ENCODE measurements at regions not wholly inside any gene's neighbourhood (a gene's known extent, or its start where the extent isn't known, plus 50 kb on each side); places are given as distances from the start of the nearest gene placed in this dataset.

DNA sequence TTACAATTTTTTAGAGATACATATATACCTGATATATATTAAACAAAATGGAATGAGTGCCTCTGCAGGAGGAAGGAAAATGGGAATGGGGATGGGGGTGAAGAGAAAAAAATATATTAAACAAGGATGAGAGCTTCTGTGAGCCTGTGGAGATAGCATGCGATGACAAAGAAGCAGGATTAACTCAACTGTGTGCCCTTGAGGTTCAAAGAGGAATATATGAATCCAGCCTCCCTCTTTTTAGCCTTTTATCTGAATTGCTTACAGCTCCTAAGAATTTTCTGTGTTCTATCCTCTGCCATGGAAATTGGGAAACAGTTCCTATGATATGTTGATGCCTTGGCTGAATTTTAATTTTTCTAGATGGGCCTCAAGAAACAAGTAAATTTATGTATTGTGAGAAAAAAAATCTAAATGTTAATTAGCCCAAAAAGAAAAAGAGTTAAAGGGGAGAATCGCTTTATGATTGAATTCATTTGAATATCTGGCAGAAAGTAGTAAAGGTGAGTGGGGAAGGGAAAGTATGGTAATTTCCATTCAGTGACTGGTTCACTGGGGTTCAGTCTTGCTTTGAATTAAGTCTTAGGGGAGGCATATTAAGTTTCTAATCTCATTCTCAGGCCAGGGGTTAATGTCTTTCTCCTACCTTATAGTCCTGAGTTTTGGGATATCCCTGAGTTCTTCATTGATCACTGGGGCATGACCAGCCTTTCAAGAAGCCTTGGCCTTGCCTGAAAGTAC, 106.3 kb upstream of the HMCN1 start:
- Mint-ChIP-seq H3K27me3 (ENCODE audit: low read depth) (no peaks in the 10 kb centered on the region), H3K36me3 (ENCODE audit: low read depth) (peaks cover 8% of the 10 kb centered on the region), H3K4me1 (ENCODE audit: low read depth) (peaks cover 10% of the 10 kb centered on the region), H3K27ac (no peak overlapping the region), H3K4me3 (no peak overlapping the region), H3K9me3 (peaks cover 10% of the 10 kb centered on the region)

DNA sequence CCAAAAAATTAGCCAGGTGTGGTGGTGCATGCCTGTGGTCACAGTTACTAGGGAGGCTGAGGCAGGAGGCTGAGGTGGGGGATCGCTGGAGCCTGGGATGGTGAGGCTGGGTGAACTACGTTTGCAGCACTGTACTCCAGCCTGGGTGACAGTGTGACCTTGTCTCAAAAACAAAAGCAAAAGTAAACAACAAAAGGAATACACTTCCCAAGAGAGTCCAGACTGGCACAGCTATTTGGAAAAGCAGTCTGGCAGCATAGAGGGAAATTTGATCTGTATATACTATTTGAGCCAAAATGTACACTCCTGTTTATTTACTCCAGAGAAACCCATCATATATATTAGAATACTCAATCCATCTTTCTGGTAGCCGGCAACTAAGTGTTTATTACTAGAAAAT, 107.0 kb upstream of the HMCN1 start:
- no peak overlapping the region for H3K27ac Mint-ChIP-seq

DNA sequence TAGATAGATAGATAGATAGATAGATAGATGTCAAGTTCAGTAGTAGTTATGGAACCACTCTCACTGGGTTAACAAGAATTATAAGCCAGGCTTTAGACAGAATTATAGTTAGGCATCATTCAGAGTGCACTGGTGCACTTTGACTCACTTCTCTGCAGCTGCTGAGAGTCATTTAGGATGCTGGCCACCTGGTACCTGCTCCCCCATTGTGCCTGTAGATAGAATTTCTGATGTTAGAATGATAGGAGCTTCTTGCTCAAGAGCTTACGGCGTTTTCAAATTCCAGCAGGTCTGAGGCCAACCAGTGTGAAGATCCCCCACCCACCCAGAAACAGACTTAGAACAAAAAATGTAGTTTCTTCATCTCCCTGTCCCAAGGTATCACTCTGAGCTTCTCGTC, 107.8 kb upstream of the HMCN1 start:
- Mint-ChIP-seq H3K4me1 (ENCODE audit: low read depth) (peaks cover 10% of the 10 kb centered on the region), H3K27ac (no peak overlapping the region), H3K36me3 (ENCODE audit: low read depth) (peaks cover 8% of the 10 kb centered on the region), H3K9me3 (peaks cover 23% of the 10 kb centered on the region), H3K4me3 (no peak overlapping the region), H3K27me3 (ENCODE audit: low read depth) (no peaks in the 10 kb centered on the region)

More for the DNA sequence above, 107.0 kb upstream of the HMCN1 start:
- Mint-ChIP-seq H3K4me3 (no peak overlapping the region), H3K4me1 (ENCODE audit: low read depth) (peaks cover 10% of the 10 kb centered on the region), H3K9me3 (peaks cover 14% of the 10 kb centered on the region), H3K27me3 (ENCODE audit: low read depth) (no peaks in the 10 kb centered on the region), H3K36me3 (ENCODE audit: low read depth) (peaks cover 8% of the 10 kb centered on the region)

DNA sequence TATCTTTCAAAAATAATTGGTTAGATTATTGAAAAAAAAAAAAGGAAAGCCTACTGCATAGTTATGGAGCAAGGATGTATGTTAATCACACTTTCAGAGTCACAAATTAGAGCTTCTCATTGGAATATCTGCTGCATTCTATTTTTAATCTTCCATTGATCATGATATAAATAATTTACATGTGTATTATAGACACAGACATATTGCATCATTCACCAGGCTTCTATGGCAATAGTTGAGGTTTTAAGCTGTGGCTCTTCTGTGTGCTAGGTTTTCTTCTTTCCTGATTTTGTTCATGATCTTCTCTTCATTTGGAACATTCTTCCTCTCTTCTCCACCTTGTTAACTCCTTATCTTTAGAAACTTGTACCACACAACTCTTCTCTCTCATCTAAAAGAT, 123.2 kb upstream of the HMCN1 start:
- Mint-ChIP-seq H3K36me3 (ENCODE audit: low read depth) (peaks cover 4% of the 10 kb centered on the region), H3K4me3 (no peak overlapping the region), H3K4me1 (ENCODE audit: low read depth) (peaks cover 4% of the 10 kb centered on the region), H3K27ac (no peak overlapping the region), H3K27me3 (ENCODE audit: low read depth) (peaks cover 3% of the 10 kb centered on the region), H3K9me3 (peaks cover 22% of the 10 kb centered on the region)

DNA sequence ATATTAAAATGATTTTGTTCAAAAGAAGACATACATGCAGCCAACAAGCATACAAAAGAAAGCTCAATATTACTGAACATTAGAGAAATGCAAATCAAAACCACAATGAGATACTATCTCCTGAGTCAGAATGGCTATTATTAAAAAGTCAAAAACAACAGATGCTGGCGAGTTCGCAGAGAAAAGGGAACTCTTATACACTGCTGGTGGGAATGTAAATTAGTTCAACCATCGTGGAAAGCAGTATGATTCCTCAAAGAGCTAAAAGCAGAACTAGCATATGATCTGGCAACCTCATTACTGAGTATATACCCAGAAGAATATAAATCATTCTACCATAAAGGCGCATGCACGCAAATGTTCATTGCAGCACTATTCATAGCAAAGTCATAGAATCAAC, 126.0 kb upstream of the HMCN1 start:
- no peak overlapping the region for H3K27ac Mint-ChIP-seq
- peaks cover 2% of the 10 kb centered on the region for H3K36me3 Mint-ChIP-seq (ENCODE audit: low read depth)
- H3K9me3 Mint-ChIP-seq: peaks cover 9% of the 10 kb centered on the region
- H3K27me3 Mint-ChIP-seq (ENCODE audit: low read depth): peaks cover 3% of the 10 kb centered on the region
- H3K4me3 Mint-ChIP-seq: no peak overlapping the region
- H3K4me1 Mint-ChIP-seq (ENCODE audit: low read depth): peaks cover 4% of the 10 kb centered on the region

DNA sequence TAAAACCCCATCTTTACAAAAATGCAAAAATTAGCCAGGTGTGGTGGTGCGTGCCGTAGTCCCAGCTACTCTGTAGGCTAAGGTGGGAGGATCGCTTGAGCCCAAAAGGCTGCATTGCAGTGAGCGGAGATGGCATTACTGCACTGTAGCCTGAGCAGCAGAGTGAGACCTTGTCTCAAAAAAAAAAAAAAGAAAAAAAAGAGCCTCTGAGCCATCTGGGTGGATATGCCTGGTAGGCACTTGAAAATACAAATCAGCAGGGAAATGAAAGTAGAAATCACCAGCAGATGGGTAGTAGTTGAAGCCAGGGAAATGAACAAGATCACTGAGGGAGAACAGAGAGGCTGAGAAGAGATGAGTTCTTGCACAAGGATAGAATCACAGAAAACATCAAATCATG, 131.0 kb upstream of the HMCN1 start:
- H3K4me3 Mint-ChIP-seq: no peak overlapping the region
- no peaks in the 10 kb centered on the region for H3K4me1 Mint-ChIP-seq (ENCODE audit: low read depth)
- no peaks in the 10 kb centered on the region for H3K9me3 Mint-ChIP-seq
- no peaks in the 10 kb centered on the region for H3K36me3 Mint-ChIP-seq (ENCODE audit: low read depth)
- H3K27me3 Mint-ChIP-seq (ENCODE audit: low read depth): no peaks in the 10 kb centered on the region
- no peak overlapping the region for H3K27ac Mint-ChIP-seq

DNA sequence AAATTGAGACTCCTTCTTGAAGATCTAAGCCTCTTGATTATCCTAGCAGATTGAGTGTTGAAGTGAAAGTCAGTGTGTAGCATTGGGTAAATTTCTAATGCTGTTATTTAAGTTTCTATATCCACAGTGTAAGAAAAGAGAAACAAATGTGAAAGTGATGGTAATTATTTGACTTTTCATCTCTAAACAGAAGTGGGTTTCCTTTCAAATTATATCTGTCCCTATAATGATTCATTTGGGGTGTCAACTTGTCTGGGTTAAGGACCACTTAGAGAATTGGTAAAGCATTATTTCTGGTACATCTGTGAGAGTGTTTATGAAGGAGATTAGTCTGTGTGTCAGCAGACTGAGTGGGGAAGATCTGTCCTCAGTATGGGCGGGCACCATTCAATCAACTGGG, 133.0 kb upstream of the HMCN1 start:
- no peak overlapping the region for H3K27ac Mint-ChIP-seq

DNA sequence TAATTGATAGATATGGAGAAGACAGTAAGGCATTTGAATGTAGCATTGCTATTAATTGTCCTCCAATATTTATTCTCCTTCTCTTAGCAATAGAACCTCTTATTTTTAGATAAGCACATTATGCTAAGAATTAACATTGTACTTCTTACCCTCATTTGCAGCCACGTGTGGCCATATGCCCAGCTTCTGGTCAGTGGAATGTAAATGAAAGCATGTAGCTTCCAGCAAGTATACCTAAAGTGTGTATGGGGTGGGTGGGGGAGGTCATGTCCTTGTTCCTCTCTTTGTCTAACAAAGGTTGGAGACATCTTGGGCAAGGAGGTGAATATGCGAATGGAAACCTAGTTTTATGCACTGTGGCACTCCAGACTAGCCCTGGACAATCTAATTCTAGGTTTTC, 133.6 kb upstream of the HMCN1 start:
- Mint-ChIP-seq H3K4me1 (ENCODE audit: low read depth) (peaks cover 5% of the 10 kb centered on the region), H3K36me3 (ENCODE audit: low read depth) (no peaks in the 10 kb centered on the region), H3K27me3 (ENCODE audit: low read depth) (no peaks in the 10 kb centered on the region), H3K4me3 (no peak overlapping the region), H3K9me3 (no peaks in the 10 kb centered on the region), H3K27ac (no peak overlapping the region)

More for the DNA sequence above, 133.0 kb upstream of the HMCN1 start:
- no peaks in the 10 kb centered on the region for H3K9me3 Mint-ChIP-seq
- H3K4me1 Mint-ChIP-seq (ENCODE audit: low read depth): no peaks in the 10 kb centered on the region
- H3K36me3 Mint-ChIP-seq (ENCODE audit: low read depth): no peaks in the 10 kb centered on the region
- no peak overlapping the region for H3K4me3 Mint-ChIP-seq
- no peaks in the 10 kb centered on the region for H3K27me3 Mint-ChIP-seq (ENCODE audit: low read depth)

DNA sequence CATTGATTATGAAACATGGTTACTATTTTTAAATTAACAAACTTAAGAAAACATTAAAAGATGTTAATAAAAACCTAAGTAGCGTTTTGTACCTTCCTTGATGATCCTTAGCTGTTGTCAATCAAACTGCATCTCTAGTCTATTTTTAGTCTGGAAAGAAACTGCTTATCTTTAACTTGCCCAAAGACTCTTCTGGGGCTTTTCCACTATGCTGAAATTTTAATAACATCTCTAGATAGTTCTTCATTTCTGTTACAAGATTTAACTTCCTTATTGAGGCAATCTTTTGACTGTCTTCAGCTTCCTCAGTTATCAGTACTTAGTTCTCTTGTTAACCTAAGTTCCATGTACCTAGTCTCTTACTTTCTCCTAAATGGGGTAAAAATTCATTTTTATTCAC, 135.9 kb upstream of the HMCN1 start:
- Mint-ChIP-seq H3K27ac (no peak overlapping the region), H3K9me3 (no peaks in the 10 kb centered on the region), H3K36me3 (ENCODE audit: low read depth) (peaks cover 2% of the 10 kb centered on the region), H3K27me3 (ENCODE audit: low read depth) (no peaks in the 10 kb centered on the region), H3K4me1 (ENCODE audit: low read depth) (peaks cover 17% of the 10 kb centered on the region), H3K4me3 (no peak overlapping the region)

DNA sequence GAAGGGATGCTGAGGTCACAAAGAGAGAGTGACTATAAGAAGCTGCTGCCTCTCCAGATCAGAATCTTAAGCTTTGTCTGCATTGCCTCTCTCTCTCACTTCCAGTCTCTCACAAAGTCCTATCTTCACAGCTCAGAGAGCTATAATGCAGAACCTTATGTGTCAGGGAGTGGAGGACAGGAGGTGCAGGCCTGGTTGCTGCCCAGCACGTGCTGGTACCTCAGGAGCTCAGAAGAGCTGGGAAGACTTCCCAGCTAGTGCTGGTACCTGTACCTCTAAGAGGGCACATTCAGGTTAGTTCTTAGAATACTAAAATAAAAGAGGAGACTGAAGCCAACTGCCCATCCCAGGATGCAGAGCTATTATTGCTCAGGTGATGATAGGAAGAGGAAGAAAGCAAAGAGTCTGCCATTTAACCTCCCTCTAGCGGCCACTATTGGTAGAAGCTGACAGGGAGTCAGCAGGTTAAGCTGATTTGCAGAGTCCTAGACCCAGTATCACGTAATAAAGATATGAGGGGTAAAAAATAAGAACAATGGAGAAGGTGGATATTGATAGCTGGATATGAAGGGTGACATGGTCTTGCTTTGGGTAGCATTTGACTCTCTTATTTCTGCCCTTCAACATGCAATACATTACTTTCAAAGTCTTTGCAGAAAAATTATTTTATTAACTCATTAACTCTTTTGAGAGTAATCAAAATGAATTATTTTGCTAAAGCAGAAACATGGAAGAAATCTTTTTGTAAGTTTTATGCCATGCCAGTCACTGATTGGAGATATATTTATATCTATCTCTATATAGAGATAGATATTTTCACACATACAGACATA, 138.1 kb upstream of the HMCN1 start:
- H3K9me3 Mint-ChIP-seq: no peaks in the 10 kb centered on the region
- peaks cover 21% of the 10 kb centered on the region for H3K4me1 Mint-ChIP-seq (ENCODE audit: low read depth)
- H3K36me3 Mint-ChIP-seq (ENCODE audit: low read depth): peaks cover 2% of the 10 kb centered on the region
- no peaks in the 10 kb centered on the region for H3K27me3 Mint-ChIP-seq (ENCODE audit: low read depth)
- no peak overlapping the region for H3K4me3 Mint-ChIP-seq
- H3K27ac Mint-ChIP-seq: no peak overlapping the region

DNA sequence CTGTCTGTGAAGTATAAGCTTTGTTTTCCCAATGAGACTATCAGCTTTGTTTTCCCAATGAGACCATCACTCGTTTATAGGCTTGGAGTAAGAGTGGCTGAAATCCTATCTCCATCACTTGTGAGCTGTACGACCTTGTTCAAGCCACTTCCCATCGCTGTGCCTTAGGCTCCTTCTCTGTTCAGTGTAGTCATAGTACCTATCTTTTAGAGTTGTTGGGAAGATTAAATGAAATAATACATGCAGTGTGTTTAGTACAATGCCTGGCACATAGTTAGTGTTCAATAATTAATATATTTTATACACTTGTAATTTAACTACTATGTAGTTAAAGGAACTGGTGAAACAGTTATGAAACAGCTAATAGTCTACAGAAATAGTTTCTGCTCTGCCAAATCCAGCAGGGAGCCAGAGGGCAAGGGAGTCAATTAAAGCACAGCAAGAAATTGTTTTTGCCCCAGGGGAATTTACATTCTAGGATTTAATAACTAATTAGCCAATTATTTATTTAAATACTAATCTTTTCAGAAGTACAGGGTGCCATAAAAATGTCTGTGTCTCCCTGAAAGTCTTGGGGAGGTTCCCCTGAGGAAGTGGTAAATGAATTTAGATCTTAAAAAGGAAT, 139.3 kb upstream of the HMCN1 start:
- Mint-ChIP-seq H3K9me3 (peaks cover 7% of the 10 kb centered on the region), H3K27ac (no peak overlapping the region), H3K4me1 (ENCODE audit: low read depth) (peaks cover 21% of the 10 kb centered on the region), H3K27me3 (ENCODE audit: low read depth) (no peaks in the 10 kb centered on the region), H3K36me3 (ENCODE audit: low read depth) (peaks cover 2% of the 10 kb centered on the region), H3K4me3 (no peak overlapping the region)

DNA sequence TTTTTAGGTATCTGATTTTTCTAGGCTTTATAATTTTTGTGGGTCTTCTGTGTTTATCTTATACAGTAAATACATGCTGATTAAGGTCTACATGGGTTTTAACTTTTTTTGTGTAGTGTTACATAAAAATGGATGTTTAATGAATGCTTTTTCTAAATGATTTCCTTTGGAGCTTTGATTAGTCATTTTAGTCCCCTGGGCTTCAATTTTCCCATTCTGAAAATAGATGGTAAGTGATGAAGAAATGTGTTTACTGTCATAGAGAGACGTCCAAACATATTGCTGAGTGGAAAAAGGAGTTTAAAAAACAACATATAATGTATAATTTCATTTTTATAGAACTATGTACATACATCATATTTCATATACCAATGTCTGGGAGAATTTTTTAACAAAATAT, 140.9 kb upstream of the HMCN1 start:
- Mint-ChIP-seq H3K27me3 (ENCODE audit: low read depth) (no peaks in the 10 kb centered on the region), H3K4me1 (ENCODE audit: low read depth) (peaks cover 21% of the 10 kb centered on the region), H3K9me3 (peaks cover 7% of the 10 kb centered on the region), H3K27ac (no peak overlapping the region), H3K36me3 (ENCODE audit: low read depth) (peaks cover 2% of the 10 kb centered on the region), H3K4me3 (no peak overlapping the region)

DNA sequence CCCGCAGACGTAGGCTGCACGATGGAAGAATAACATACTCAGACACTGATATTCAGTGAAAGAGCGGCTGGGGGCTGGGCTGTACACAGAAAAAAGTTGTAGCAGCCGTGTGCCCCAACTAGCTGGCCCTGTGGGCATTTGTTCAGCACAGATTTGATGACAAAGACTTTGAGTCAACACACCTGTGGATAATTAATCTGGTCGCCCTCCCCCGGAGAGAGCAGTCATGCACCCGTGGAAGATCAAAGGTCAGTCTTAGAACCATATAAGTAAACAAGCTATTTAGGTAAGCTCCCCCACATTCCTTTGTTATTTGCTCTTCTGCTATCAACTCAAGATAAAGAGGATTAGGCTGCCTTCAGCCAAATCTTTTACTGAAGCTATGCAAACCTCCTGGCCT, 148.4 kb upstream of the HMCN1 start:
- no peak overlapping the region for H3K4me3 Mint-ChIP-seq
- peaks cover 38% of the 10 kb centered on the region for H3K9me3 Mint-ChIP-seq
- no peaks in the 10 kb centered on the region for H3K4me1 Mint-ChIP-seq (ENCODE audit: low read depth)
- H3K36me3 Mint-ChIP-seq (ENCODE audit: low read depth): peaks cover 4% of the 10 kb centered on the region
- no peaks in the 10 kb centered on the region for H3K27me3 Mint-ChIP-seq (ENCODE audit: low read depth)
- no peak overlapping the region for H3K27ac Mint-ChIP-seq

DNA sequence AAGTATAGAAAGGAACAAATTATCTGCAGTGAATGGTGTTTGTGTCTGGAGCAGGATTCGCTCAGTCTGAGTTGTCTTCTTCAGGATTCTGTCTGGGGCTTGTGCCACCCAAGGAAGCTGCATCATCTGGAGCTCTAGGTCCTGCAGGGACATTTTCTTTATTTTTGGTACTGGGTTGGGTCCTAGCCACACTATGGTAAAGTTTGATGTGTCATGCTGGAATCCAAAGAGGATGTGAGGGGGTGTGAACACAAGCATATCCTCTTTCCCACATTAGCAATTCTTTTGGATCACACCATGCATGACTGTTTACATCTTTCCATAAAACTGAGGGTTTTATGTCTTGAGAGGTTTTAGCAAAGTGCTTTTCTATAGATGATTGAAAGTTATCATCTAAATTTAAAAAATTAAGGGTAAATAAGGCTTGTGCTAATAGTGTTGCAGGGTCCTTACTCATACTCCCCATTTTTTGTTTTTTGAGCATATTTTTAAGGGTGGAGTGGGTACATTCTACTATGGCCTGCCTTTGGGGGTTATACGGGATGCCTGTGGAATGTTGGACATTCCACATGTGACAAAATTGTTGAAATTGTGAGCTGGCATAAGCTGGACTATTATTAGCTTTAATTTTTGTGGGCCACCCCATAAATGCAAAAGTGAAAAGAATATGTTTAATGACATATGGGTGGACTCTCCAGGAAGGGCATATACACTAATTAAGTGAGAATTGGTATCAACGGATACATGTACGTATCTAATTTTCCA, 152.0 kb upstream of the HMCN1 start:
- Mint-ChIP-seq H3K27me3 (ENCODE audit: low read depth) (no peaks in the 10 kb centered on the region), H3K9me3 (peaks cover 67% of the 10 kb centered on the region), H3K4me1 (ENCODE audit: low read depth) (no peaks in the 10 kb centered on the region), H3K4me3 (no peak overlapping the region), H3K36me3 (ENCODE audit: low read depth) (peaks cover 18% of the 10 kb centered on the region), H3K27ac (no peak overlapping the region)
